ENCODE measurements at regions not wholly inside any gene's neighbourhood (a gene's known extent, or its start where the extent isn't known, plus 50 kb on each side); places are given as distances from the start of the nearest gene placed in this dataset.
A peak's percentile ranks its signal among the peaks of the same experiment; 100 is the strongest.

DNA sequence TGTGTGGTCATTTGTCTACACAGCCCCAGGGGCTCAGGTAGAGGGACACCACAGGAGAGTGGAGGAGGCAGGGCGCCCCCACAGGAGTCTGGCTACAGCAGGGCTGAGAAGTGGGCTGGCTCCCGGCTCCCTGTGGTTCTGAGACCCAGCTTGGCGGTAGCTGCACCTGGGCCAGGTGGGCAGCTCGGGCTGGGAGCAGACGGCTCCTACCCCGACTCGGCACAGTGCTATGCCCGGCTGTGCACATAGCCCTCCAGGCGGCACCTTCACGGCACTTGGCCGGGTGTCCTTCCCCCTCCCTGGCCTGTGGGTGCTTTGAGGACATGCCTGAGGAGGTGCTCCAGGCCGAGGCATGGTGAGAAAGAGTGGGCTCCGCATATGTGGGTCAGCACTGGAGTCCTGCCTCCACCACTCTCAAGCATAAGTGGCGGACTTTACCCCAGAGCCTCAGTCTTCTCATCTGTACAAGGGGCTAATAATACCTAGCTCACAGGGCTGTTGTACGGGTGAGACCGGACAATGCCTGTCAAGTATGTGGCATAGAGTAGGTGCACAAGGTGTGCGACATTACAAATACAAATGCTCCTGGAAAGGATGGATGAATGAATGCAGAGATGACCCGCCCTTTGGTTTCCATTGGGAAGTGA lies 50.1 kb upstream of the JPH3 start:
- DNase-seq: no peak

GRCh38 chr16:87551487-87551886 lies 50.8 kb upstream of the JPH3 start:
- DNase-seq: no peak

DNA sequence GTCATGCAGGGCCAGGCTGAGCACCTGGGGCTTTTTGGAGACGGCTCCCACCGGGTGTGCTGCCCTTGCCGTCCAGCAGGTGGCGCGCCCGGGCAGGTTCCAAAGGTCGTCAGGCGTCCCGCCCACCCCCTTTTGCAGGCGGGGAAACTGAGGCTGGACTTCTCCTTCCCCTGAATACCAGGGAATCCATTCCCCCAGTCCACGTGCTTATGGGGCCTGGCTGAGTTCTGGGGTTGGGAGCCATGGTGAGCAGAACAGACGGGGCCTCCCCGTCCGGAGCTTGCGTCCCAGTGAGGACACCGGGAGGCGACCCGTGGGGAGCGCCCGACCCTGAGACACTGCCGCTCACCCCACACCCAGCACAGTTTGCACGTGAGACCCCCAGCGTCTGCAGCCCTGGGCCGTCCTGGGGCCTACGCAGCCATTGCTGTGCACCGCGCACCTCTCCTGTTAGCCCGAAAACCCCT lies 51.8 kb upstream of the JPH3 start:
- peak; percentile 59 for DNase-seq

GRCh38 chr16:87549627-87550494 lies 52.4 kb upstream of the JPH3 start:
- no peak for DNase-seq

GRCh38 chr16:87548046-87548445 lies 54.3 kb upstream of the JPH3 start:
- DNase-seq: no peak

- no peak for DNase-seq
Observed at GRCh38 chr16:87543436-87544191, 50.8 kb upstream of the ZCCHC14 start.

DNA sequence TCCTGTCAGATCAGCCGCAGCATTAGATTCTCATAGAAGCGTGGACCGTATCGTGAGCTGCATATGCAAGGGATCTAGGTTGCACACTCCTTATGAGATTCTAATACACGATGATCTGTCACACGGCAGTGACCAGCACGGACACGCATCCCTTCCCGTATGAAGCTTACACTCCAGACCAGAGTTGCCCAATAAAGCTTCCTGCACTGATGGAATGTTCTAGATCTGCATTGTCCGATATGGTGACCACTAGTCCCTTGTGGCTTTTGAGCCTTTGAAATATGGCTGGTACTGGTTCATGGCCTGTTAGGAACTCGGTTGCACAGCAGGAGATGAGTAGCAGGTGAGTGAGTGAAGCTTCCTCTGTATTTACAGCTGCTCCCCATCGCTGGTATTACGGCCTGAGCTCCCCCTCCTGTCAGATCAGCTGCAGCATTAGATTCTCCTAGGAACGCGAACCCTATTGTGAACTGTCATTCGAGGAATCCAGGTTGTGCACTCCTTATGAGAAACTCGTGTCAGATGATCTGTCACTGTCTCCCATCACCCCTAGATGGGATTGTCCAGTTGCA lies 49.8 kb upstream of the ZCCHC14 start:
- DNase-seq: no peak
